Calu3 (cell line): ENCODE measurements at regions not wholly inside any gene's neighbourhood (a gene's known extent, or its start where the extent isn't known, plus 50 kb on each side); places are given as distances from the start of the nearest gene placed in this dataset.

Experiments used
- BruUV-seq: library from RNA; stranded (reverse); fragments of 400-500 nt; replicated peaks from 2 replicates; lab custom pipeline; 2021; lab: Mats Ljungman, UMichigan
- CTCF ChIA-PET: fragments of 300-600 bp; sonication (Branson Sonifier 250); formaldehyde crosslinking; loops from one replicate; lab custom pipeline; 2022; ENCODE audit warnings: antibody characterized with exemption; lab: Charles Lee
- DNase-seq: peaks from one replicate; pipeline ENCODE4 v3.0.0; 2022
- H3K27ac Mint-ChIP-seq: one replicate; pipeline ENCODE4 v1.8.0; 2022; ENCODE audit warnings: mixed read lengths; ENCODE audit not compliant: unreplicated experiment
- H3K27me3 Mint-ChIP-seq: one replicate; pipeline ENCODE4 v1.8.0; 2022; ENCODE audit warnings: mixed read lengths; ENCODE audit not compliant: unreplicated experiment
- H3K36me3 Mint-ChIP-seq: one replicate; pipeline ENCODE4 v1.8.0; 2022; ENCODE audit warnings: mild to moderate bottlenecking, moderate library complexity, mixed read lengths; ENCODE audit not compliant: insufficient read depth, unreplicated experiment
- H3K4me1 Mint-ChIP-seq: one replicate; pipeline ENCODE4 v1.8.0; 2022; ENCODE audit warnings: mild to moderate bottlenecking, low read depth, mixed read lengths; ENCODE audit not compliant: unreplicated experiment
- H3K4me3 Mint-ChIP-seq: one replicate; pipeline ENCODE4 v1.8.0; 2022; ENCODE audit warnings: mild to moderate bottlenecking, low read depth, moderate library complexity, mixed read lengths; ENCODE audit not compliant: unreplicated experiment
- H3K9me3 Mint-ChIP-seq: one replicate; pipeline ENCODE4 v1.8.0; 2022; ENCODE audit warnings: low read depth, mixed read lengths; ENCODE audit not compliant: unreplicated experiment
- CTCF ChIP-seq: fragments of 200-600 bp; IDR thresholded peaks from one replicate; pipeline ENCODE4 v1.8.0; 2022; ENCODE audit warnings: antibody characterized with exemption; ENCODE audit not compliant: unreplicated experiment
- intact Hi-C: fragments of 100-400 bp; cut with micrococcal nuclease; formaldehyde crosslinking; loops from one replicate; pipeline ENCODE4 v1.10.0; 2022; ENCODE audit not compliant: unreplicated experiment

DNA sequence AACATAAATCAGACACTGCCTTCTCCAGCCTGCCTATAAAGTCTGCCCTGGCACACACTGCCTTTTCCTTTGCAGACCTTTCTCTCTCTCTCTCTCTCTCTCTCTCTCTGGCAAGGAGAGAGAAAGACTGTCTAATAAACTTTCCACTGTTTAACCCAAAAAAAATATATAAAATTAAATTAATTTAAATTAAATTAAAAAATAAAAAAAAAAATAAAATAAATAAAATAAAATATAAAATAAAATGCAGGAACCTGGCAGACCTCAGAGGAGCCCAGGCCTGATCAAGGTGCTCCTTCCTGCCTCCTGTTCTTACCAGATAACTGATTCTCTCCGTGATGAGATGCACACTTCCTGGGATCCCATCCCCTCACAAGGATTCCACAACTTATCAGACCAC is 103.9 kb upstream of the VASH1 start:
- no peak for TF ChIP-seq CTCF
- Mint-ChIP-seq H3K4me1 (peaks cover 9% of the 10 kb centered on the region), H3K27ac (no peak overlapping the region), H3K4me3 (no peak overlapping the region), H3K27me3 (peaks cover 93% of the 10 kb centered on the region), H3K9me3 (peaks cover 4% of the 10 kb centered on the region), H3K36me3 (no peaks in the 10 kb centered on the region)
- CTCF ChIA-PET: no interaction called here
- BruUV-seq: no TSS peak
- intact Hi-C loops: no loop called here
- DNase-seq: no peak

- intact Hi-C loops: no loop called here
- Mint-ChIP-seq H3K9me3 (peaks cover 4% of the 10 kb centered on the region), H3K27me3 (peaks cover 88% of the 10 kb centered on the region), H3K27ac (no peak overlapping the region), H3K36me3 (no peaks in the 10 kb centered on the region), H3K4me1 (peaks cover 9% of the 10 kb centered on the region), H3K4me3 (no peak overlapping the region)
- DNase-seq: no peak
- CTCF ChIA-PET: no interaction called here
- TF ChIP-seq CTCF: no peak
- BruUV-seq: no TSS peak
These were observed 103.4 kb upstream of the VASH1 start for GRCh38 chr14:76657846-76658245.

- no peak for TF ChIP-seq CTCF
- Mint-ChIP-seq H3K9me3 (peaks cover 4% of the 10 kb centered on the region), H3K27ac (no peak overlapping the region), H3K36me3 (no peaks in the 10 kb centered on the region), H3K4me1 (no peaks in the 10 kb centered on the region), H3K4me3 (no peak overlapping the region), H3K27me3 (peaks cover 73% of the 10 kb centered on the region)
- no TSS peak for BruUV-seq
- intact Hi-C loops: no loop called here
- CTCF ChIA-PET: no interaction called here
- DNase-seq: no peak
These were observed 98.7 kb upstream of the VASH1 start for GRCh38 chr14:76662580-76662979.

- CTCF ChIA-PET: no interaction called here
- intact Hi-C loops: no loop called here
These were observed 96.5 kb upstream of the VASH1 start for GRCh38 chr14:76664790-76665189.

More at GRCh38 chr14:76664790-76665189, 96.5 kb upstream of the VASH1 start:
- BruUV-seq: no TSS peak
- Mint-ChIP-seq H3K27ac (no peak overlapping the region), H3K4me3 (no peak overlapping the region), H3K27me3 (peaks cover 59% of the 10 kb centered on the region), H3K4me1 (no peaks in the 10 kb centered on the region), H3K36me3 (no peaks in the 10 kb centered on the region), H3K9me3 (no peaks in the 10 kb centered on the region)
- DNase-seq: no peak
- no peak for TF ChIP-seq CTCF
